ENCODE measurements at regions not wholly inside any gene's neighbourhood (a gene's known extent, or its start where the extent isn't known, plus 50 kb on each side); places are given as distances from the start of the nearest gene placed in this dataset.

DNA sequence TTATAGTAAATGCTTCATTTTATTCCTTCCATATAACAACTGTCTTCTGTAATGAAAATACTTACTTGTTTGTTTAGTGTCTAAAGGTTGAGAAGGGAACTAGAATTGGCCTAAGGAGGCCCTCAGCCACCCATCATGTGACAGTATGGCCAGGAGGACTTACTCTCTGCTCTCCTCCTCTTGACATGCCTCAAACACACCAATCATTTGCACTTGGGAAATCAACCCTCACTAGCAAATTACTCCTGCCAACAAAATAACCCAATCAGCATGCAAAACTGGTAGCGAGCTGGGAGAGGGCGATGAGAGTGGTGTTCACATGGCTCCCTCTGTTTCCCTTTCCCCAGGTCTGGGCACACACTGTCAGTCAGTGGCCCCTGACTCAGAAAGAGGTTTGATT is 58.6 kb upstream of the MEF2C start:
- intact Hi-C loops (cut with micrococcal nuclease) = no loop called here

DNA sequence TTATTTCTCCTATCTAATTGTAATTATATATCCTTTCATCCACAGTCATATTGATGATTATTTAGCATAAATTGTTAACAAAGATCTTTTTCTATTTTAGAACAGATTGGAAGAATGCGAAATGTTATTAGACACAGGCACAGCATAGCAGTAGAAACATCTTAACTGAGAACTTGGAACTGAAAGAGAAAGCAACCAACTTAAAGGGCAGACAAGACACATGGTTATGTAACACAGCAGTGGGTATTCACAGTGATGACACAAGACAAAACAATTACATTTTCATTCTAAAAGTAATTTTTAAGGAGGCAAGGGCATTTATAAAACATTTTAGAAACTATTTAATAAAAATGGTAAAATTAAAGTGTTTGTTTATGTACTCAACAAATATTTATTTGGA is 57.7 kb upstream of the MEF2C start:
- intact Hi-C loops (cut with micrococcal nuclease) = no loop called here

DNA sequence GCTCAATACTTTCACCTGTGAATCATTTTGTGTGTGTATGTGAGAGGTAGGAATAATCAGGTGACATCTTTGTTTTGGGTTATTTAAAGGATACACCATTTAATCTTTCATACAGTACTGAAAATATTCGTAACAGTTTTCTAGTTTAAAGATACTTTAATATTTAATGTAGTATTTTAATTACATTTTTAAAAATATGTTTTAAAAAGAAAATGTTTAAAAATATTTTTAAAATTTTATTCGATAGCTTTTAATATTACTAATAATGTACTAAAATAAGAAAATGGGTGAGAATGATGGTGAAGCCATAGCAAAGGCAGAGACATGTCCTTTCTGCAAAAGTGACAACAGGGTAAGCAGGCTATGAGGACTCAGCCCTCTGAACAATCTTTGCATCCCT is 56.3 kb upstream of the MEF2C start:
- intact Hi-C loops (cut with micrococcal nuclease) = no loop called here

DNA sequence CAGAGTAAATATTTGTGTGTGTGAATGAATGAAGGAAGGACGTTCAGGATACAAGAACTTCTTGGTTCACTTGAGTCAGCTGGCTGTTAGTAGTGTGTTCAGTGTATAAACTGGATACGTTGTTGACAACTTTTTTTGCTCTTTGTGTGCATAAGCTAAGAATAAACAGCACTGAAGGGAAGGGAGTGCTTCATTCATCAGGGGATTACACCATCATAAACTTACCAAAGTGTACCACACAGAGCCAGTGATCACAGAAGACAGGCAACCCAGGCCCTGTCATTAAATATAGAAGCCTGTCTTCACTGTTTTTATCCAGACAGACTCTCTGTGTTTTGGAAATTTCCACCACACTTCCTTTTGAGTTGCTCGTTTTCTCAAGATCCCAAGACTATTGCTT is 55.5 kb upstream of the MEF2C start:
- intact Hi-C loops (cut with micrococcal nuclease) = no loop called here

DNA sequence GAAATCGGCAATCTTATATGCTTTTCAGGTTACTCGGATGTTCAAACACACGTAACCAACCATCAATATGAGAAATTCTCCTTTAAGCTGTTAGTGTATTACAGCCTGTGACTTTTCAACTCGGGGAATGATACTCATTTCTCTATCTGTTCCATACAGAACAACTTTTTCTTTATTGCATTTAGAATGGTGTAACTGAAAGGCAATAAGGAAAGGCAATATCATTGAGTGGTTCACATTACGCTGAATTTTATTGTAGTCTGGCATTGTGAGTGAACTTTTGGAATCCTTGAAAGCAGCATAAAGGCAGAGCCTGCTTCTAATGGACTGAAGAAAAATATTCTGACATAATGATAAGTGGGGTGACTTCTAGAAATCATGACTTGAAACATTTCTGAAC is 54.4 kb upstream of the MEF2C start:
- intact Hi-C loops (cut with micrococcal nuclease) = no loop called here

DNA sequence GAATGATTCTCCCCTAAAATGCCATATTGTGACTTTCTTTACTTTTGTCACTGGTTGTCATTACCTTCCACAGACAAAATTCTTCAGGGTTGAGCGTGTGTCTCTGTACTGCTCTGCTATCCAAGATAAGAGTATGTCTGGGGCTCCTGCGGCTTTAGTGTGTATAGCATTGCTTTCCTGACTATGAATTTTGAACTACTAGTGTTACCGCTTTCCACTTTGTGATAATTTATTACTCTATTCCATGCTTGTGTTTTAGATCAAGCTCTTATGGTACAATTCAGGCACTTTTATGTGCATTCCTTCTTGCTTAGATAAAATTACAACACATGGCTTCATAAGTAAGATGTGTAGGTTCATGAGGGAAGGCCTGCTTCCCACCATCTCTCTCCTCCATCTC is 51.5 kb upstream of the MEF2C start:
- intact Hi-C loops (cut with micrococcal nuclease) = no loop called here

All from T-helper 1 cell treated with Interleukin-12 subunit alpha and Interleukin-12 subunit beta and Interleukin-4 antibody, amounts not matched to agents 30 ng/mL and 1 ng/mL, for 36 hours (primary cell).